Activated T-helper 1 cell treated with anti-CD3 and anti-CD28 coated beads, Interleukin-12 subunit alpha, Interleukin-12 subunit beta, Interleukin-2, Interleukin-4 antibody, amounts not matched to agents 30 ng/mL and 10 ng/mL and 1 ng/mL, durations not matched to agents 14 hours and 24 hours and 36 hours (primary cell): ENCODE measurements at regions not wholly inside any gene's neighbourhood (a gene's known extent, or its start where the extent isn't known, plus 50 kb on each side); places are given as distances from the start of the nearest gene placed in this dataset.

Experiments
- DNase-seq: peaks from one replicate; pipeline ENCODE4 v3.0.0; 2021; ENCODE audit warnings: low spot score
- H3K27ac Mint-ChIP-seq: one replicate; pipeline ENCODE4 v1.8.0; 2021; ENCODE audit warnings: mild to moderate bottlenecking, mixed read lengths
- H3K27me3 Mint-ChIP-seq: one replicate; pipeline ENCODE4 v1.8.0; 2022; ENCODE audit warnings: mild to moderate bottlenecking, moderate library complexity, mixed read lengths; ENCODE audit not compliant: insufficient read depth
- H3K36me3 Mint-ChIP-seq: one replicate; pipeline ENCODE4 v1.8.0; 2021; ENCODE audit warnings: low read depth, mixed read lengths
- H3K4me1 Mint-ChIP-seq: one replicate; pipeline ENCODE4 v1.8.0; 2021; ENCODE audit warnings: low read depth, mixed read lengths
- H3K4me3 Mint-ChIP-seq: one replicate; pipeline ENCODE4 v1.8.0; 2021; ENCODE audit warnings: mild to moderate bottlenecking, moderate library complexity, mixed read lengths
- H3K9me3 Mint-ChIP-seq: one replicate; pipeline ENCODE4 v1.8.0; 2021; ENCODE audit warnings: mixed read lengths
- intact Hi-C: fragments of 100-400 bp; cut with micrococcal nuclease; formaldehyde crosslinking; loops from one replicate; pipeline ENCODE4 v1.15.1; 2024

GRCh38 chrX:150216716-150217115 lies 146.4 kb upstream of the MAMLD1 start:
- no peak for DNase-seq
- Mint-ChIP-seq H3K4me3 (no peak overlapping the region), H3K4me1 (no peaks in the 10 kb centered on the region), H3K9me3 (no peaks in the 10 kb centered on the region), H3K27me3 (peaks cover 2% of the 10 kb centered on the region), H3K36me3 (no peaks in the 10 kb centered on the region), H3K27ac (no peak overlapping the region)
- intact Hi-C loops = no loop called here

DNA sequence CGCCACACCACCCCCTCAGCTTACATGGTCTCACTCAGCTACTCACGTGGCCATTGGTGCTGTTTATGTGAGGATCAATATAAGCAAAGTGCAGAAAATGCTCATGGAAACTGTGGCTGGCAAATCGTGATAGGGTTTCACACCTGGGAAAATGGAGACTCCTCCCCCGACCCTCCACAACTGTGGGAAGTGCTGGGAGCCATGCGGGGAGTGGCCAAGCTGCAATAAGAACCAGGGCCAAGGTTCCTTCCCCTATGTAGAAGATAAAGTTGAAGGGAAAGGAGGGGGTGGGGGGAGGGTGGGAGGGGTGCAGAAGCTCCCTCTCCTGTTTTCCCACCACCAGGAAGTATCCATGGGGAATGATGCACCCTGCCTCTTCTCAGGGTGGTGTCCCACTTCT lies 145.5 kb upstream of the MAMLD1 start:
- Mint-ChIP-seq H3K27ac (no peak overlapping the region), H3K36me3 (no peaks in the 10 kb centered on the region), H3K4me3 (no peak overlapping the region), H3K9me3 (no peaks in the 10 kb centered on the region), H3K27me3 (peaks cover 2% of the 10 kb centered on the region), H3K4me1 (no peaks in the 10 kb centered on the region)
- intact Hi-C loops = no loop called here
- DNase-seq = no peak

- Mint-ChIP-seq H3K27me3 (no peaks in the 10 kb centered on the region), H3K36me3 (no peaks in the 10 kb centered on the region), H3K9me3 (no peaks in the 10 kb centered on the region), H3K4me3 (no peak overlapping the region), H3K4me1 (no peaks in the 10 kb centered on the region), H3K27ac (no peak overlapping the region)
- no peak for DNase-seq
- intact Hi-C loops = no loop called here
Measured at GRCh38 chrX:150219374-150220185, 143.5 kb upstream of the MAMLD1 start.

DNA sequence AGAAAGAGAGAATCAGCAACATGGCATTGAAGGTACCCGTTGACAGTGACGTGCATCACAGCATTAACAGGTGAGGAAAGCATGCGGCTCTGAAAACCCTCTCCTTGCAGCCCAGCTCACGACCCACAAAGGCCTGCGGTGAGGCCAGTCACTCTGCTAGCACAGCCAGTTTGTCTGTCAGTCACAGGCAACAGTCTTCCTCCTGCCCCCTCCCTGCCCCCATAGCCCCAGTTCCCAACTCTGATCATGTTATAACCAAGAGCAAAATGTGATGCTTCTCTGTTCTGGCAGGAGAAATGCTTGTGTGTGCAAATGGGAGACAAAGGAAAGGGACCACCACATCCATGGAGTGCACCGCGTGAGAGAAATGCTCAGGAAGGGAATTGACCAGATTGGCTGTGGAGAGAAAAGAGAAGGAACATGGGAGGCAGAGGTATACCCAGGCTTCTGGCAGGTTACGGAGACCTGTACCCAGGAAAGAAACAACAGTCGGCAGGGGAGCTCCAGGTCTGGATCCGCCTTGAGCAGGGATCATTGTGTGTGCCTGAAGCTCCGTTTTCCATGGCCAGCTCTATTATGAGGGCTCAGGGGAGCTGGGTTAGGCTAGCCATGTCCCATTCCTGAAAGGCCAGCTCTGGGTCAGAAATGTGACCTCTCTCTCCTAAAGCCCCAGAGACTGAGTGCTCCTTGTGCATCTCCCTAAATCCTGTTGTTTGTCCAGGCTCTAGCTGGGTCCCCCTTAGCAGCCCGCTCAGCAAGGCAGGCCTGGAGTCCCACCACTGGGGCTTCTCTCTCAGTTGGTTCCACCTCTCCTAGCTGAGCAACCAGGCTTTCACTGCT lies 139.7 kb upstream of the MAMLD1 start:
- Mint-ChIP-seq H3K27me3 (no peaks in the 10 kb centered on the region), H3K9me3 (no peaks in the 10 kb centered on the region), H3K4me3 (no peak overlapping the region), H3K4me1 (no peaks in the 10 kb centered on the region), H3K27ac (no peak overlapping the region), H3K36me3 (no peaks in the 10 kb centered on the region)
- intact Hi-C loops = no loop called here
- DNase-seq = no peak

GRCh38 chrX:150224676-150225075 lies 138.4 kb upstream of the MAMLD1 start:
- Mint-ChIP-seq H3K4me1 (no peaks in the 10 kb centered on the region), H3K27ac (no peak overlapping the region), H3K4me3 (no peak overlapping the region), H3K9me3 (no peaks in the 10 kb centered on the region), H3K36me3 (no peaks in the 10 kb centered on the region), H3K27me3 (no peaks in the 10 kb centered on the region)
- intact Hi-C loops = no loop called here
- DNase-seq = no peak

DNA sequence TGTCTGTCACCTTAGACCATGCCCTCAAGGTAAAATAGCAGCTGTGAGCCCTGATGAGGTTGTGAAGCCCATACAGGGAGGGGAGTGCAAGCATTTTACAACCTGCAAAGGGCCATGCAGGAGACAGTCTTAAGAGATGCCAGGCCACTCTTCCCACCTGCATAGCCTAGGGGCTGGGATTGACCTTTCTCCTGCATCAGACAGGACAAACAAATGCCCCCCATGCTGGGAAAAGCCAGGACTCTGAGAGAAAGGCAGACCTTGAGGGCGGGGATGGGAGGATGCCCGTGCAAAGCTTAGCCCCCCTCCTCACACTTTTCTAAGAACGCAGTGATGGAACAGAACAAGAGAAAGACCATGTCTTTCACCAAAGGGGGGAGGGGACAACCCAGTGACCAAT lies 137.9 kb upstream of the MAMLD1 start:
- Mint-ChIP-seq H3K9me3 (no peaks in the 10 kb centered on the region), H3K36me3 (no peaks in the 10 kb centered on the region), H3K27me3 (no peaks in the 10 kb centered on the region), H3K4me1 (no peaks in the 10 kb centered on the region), H3K4me3 (no peak overlapping the region), H3K27ac (no peak overlapping the region)
- intact Hi-C loops = no loop called here
- no peak for DNase-seq

GRCh38 chrX:150225756-150226155 lies 137.4 kb upstream of the MAMLD1 start:
- Mint-ChIP-seq H3K27ac (no peak overlapping the region), H3K4me1 (no peaks in the 10 kb centered on the region), H3K36me3 (no peaks in the 10 kb centered on the region), H3K27me3 (no peaks in the 10 kb centered on the region), H3K9me3 (no peaks in the 10 kb centered on the region), H3K4me3 (no peak overlapping the region)
- intact Hi-C loops = no loop called here
- no peak for DNase-seq

- no peaks in the 10 kb centered on the region for H3K27me3 Mint-ChIP-seq
- no peak overlapping the region for H3K4me3 Mint-ChIP-seq
- H3K4me1 Mint-ChIP-seq = no peaks in the 10 kb centered on the region
- no peaks in the 10 kb centered on the region for H3K36me3 Mint-ChIP-seq
- H3K27ac Mint-ChIP-seq = no peak overlapping the region
- no peaks in the 10 kb centered on the region for H3K9me3 Mint-ChIP-seq
- intact Hi-C loops = no loop called here
- DNase-seq = no peak
Measured at GRCh38 chrX:150226223-150226965, 136.7 kb upstream of the MAMLD1 start.

GRCh38 chrX:150227321-150227860 lies 135.7 kb upstream of the MAMLD1 start:
- Mint-ChIP-seq H3K4me1 (no peaks in the 10 kb centered on the region), H3K36me3 (no peaks in the 10 kb centered on the region), H3K27ac (no peak overlapping the region), H3K9me3 (no peaks in the 10 kb centered on the region), H3K27me3 (no peaks in the 10 kb centered on the region), H3K4me3 (no peak overlapping the region)
- no peak for DNase-seq
- intact Hi-C loops = no loop called here

DNA sequence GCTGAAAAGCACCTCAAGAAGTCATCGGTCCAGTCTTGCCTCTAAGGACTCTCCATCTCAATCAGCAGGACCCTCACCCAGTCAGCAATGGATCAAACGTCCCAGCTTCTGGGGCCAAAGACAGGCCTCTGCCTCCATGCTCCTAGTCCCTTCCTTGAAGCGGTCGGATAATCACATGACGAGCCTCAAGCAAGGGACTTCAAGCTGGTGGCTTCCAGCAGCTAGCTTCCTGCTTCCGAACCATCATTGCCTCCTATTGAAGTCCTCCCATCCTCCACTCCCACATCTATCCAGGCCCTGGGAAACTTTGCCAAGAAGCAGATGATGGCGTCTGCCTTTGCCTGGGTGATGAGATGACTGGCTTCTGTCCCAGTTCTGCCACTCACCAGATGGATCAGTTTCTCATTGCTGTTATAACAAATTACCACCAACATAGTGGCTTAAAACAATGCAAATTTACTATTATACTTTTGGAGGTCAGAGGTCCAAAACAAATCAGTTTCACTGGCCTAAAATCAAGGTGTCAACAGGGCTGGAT lies 135.2 kb upstream of the MAMLD1 start:
- H3K27me3 Mint-ChIP-seq = peaks cover 2% of the 10 kb centered on the region

DNA sequence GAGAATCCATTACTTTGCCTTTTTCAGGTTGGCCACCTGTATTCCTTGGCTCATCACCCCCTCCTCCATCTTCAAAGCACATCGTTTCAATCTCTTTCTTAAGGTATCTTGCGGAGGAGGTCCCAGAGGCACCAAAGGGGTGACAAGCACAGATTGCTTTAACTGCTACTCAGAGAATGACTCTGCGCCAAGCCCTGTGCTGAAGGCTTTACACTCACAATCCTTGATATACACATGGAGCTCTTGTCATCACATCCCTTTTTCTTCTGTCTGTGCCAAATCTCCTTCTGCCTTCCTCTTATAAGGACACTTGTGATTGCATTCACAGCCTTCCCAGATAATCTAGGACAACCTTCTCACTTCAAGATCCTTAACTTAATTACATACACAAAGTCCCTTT lies 134.7 kb upstream of the MAMLD1 start:
- intact Hi-C loops = no loop called here
- peaks cover 2% of the 10 kb centered on the region for H3K27me3 Mint-ChIP-seq
- H3K36me3 Mint-ChIP-seq = no peaks in the 10 kb centered on the region
- no peak for DNase-seq
- H3K4me3 Mint-ChIP-seq = no peak overlapping the region
- H3K4me1 Mint-ChIP-seq = no peaks in the 10 kb centered on the region
- no peaks in the 10 kb centered on the region for H3K9me3 Mint-ChIP-seq
- H3K27ac Mint-ChIP-seq = no peak overlapping the region

More for the DNA sequence above, 135.2 kb upstream of the MAMLD1 start:
- H3K4me1 Mint-ChIP-seq = no peaks in the 10 kb centered on the region
- no peak overlapping the region for H3K4me3 Mint-ChIP-seq
- H3K36me3 Mint-ChIP-seq = no peaks in the 10 kb centered on the region
- no peaks in the 10 kb centered on the region for H3K9me3 Mint-ChIP-seq
- H3K27ac Mint-ChIP-seq = no peak overlapping the region
- DNase-seq = no peak
- intact Hi-C loops = no loop called here

- Mint-ChIP-seq H3K27ac (no peak overlapping the region), H3K4me3 (no peak overlapping the region), H3K27me3 (peaks cover 2% of the 10 kb centered on the region), H3K4me1 (no peaks in the 10 kb centered on the region), H3K36me3 (no peaks in the 10 kb centered on the region), H3K9me3 (no peaks in the 10 kb centered on the region)
- DNase-seq = no peak
- intact Hi-C loops = no loop called here
Measured at GRCh38 chrX:150229030-150229429, 134.1 kb upstream of the MAMLD1 start.
